Suprapubic skin (tissue), 4 donors: ENCODE measurements at regions not wholly inside any gene's neighbourhood (a gene's known extent, or its start where the extent isn't known, plus 50 kb on each side); places are given as distances from the start of the nearest gene placed in this dataset.

Source experiments
- DNase-seq, 2 donors: peaks; one replicate each; pipeline ENCODE4 v3.0.0-alpha.2; 2019; ENCODE audit warnings: low spot score in 2 of 2
- H3K27ac ChIP-seq: fragments of 200-600 bp; sonication (generic); one replicate; pipeline ENCODE4 v1.5.1; 2019
- H3K27me3 ChIP-seq: fragments of 200-600 bp; sonication (generic); one replicate; pipeline ENCODE4 v1.5.1; 2019
- H3K36me3 ChIP-seq: fragments of 200-600 bp; sonication (generic); one replicate; pipeline ENCODE4 v1.5.1; 2019
- H3K4me1 ChIP-seq: fragments of 200-600 bp; sonication (generic); one replicate; pipeline ENCODE4 v1.5.1; 2019
- H3K4me3 ChIP-seq: fragments of 200-600 bp; sonication (generic); one replicate; pipeline ENCODE4 v1.5.1; 2019; ENCODE audit warnings: mild to moderate bottlenecking
- H3K9me3 ChIP-seq: fragments of 200-600 bp; sonication (generic); one replicate; pipeline ENCODE4 v1.5.1; 2019
- CTCF ChIP-seq, 2 donors: fragments of 200-600 bp in 1 of 2; fragments of 450-650 bp in 1 of 2; sonication (generic) in 1 of 2; IDR thresholded peaks; one replicate each; pipeline ENCODE4 v1.5.1; 2016 to 2019; ENCODE audit warnings: antibody characterized with exemption in 2 of 2, mild to moderate bottlenecking in 1 of 2, moderate library complexity in 1 of 2
- EP300 ChIP-seq: sonication (generic); formaldehyde crosslinking; IDR thresholded peaks from one replicate; pipeline ENCODE4 v1.6.1; 2017; ENCODE audit warnings: antibody characterized with exemption
- POLR2A ChIP-seq, 2 donors: fragments of 450-650 bp; IDR thresholded peaks; one replicate each; pipeline ENCODE4 v1.6.1; 2017; ENCODE audit warnings: antibody characterized with exemption in 2 of 2, mild to moderate bottlenecking in 2 of 2, moderate library complexity in 2 of 2
- POLR2AphosphoS5 ChIP-seq, 3 donors: sonication (generic); formaldehyde crosslinking; IDR thresholded peaks; one replicate each; pipeline ENCODE4 v1.6.1; 2017; ENCODE audit warnings: antibody characterized with exemption in 3 of 3
- WGBS: methylation state at CpG from one replicate; pipeline ENCODE4 v1.1.5; 2018; 5-methylcytosine and 5-hydroxymethylcytosine counted together

- Histone ChIP-seq H3K4me1 (no peaks in the 10 kb centered on the region), H3K27ac (no peak overlapping the region), H3K9me3 (no peaks in the 10 kb centered on the region), H3K4me3 (no peak overlapping the region), H3K27me3 (peaks cover 16% of the 10 kb centered on the region), H3K36me3 (no peaks in the 10 kb centered on the region)
- WGBS: 84% methylated on average over 5 of the region's 6 CpGs
- no peak for DNase-seq
- no peak for TF ChIP-seq POLR2AphosphoS5 (IDR thresholded peaks at IDR 0.05)
- no peak for TF ChIP-seq POLR2A (IDR thresholded peaks at IDR 0.05)
- no peak for TF ChIP-seq CTCF (IDR thresholded peaks at IDR 0.05)
- no peak for TF ChIP-seq EP300
Observed at GRCh38 chr16:48105976-48106375, 49.8 kb downstream of the ABCC12 start.

GRCh38 chr16:48105456-48105855, 50.3 kb downstream of the ABCC12 start:
- no peak overlapping the region for H3K27ac ChIP-seq

GRCh38 chr16:48103591-48103990, 52.2 kb downstream of the ABCC12 start:
- no peak for TF ChIP-seq EP300
- no peak for TF ChIP-seq POLR2A (IDR thresholded peaks at IDR 0.05)
- no peak for TF ChIP-seq POLR2AphosphoS5 (IDR thresholded peaks at IDR 0.05)
- TF ChIP-seq CTCF (IDR thresholded peaks at IDR 0.05): no peak
- Histone ChIP-seq H3K9me3 (no peaks in the 10 kb centered on the region), H3K4me3 (no peak overlapping the region), H3K27me3 (peaks cover 8% of the 10 kb centered on the region), H3K27ac (no peak overlapping the region), H3K4me1 (peaks cover 3% of the 10 kb centered on the region), H3K36me3 (no peaks in the 10 kb centered on the region)
- 56% methylated on average over 4 of the region's 6 CpGs for WGBS
- DNase-seq: no peak

More at GRCh38 chr16:48105456-48105855, 50.3 kb downstream of the ABCC12 start:
- WGBS: 63% methylated on average over 4 of the region's 4 CpGs
- Histone ChIP-seq H3K36me3 (no peaks in the 10 kb centered on the region), H3K27me3 (peaks cover 16% of the 10 kb centered on the region), H3K9me3 (no peaks in the 10 kb centered on the region), H3K4me1 (peaks cover 3% of the 10 kb centered on the region), H3K4me3 (no peak overlapping the region)
- TF ChIP-seq POLR2AphosphoS5 (IDR thresholded peaks at IDR 0.05) (no peak), EP300 (no peak), CTCF (IDR thresholded peaks at IDR 0.05) (no peak)
- no peak for DNase-seq

- Histone ChIP-seq H3K27me3 (peaks cover 4% of the 10 kb centered on the region), H3K4me3 (no peak overlapping the region), H3K27ac (no peak overlapping the region), H3K4me1 (peaks cover 3% of the 10 kb centered on the region), H3K9me3 (no peaks in the 10 kb centered on the region), H3K36me3 (no peaks in the 10 kb centered on the region)
- no peak for DNase-seq
- WGBS: 85% methylated on average over 15 of the region's 15 CpGs
- TF ChIP-seq POLR2AphosphoS5 (IDR thresholded peaks at IDR 0.05): no peak
- TF ChIP-seq POLR2A (IDR thresholded peaks at IDR 0.05): no peak
- no peak for TF ChIP-seq CTCF (IDR thresholded peaks at IDR 0.05)
- no peak for TF ChIP-seq EP300
Observed at GRCh38 chr16:48102083-48103008, 53.4 kb downstream of the ABCC12 start.

DNA sequence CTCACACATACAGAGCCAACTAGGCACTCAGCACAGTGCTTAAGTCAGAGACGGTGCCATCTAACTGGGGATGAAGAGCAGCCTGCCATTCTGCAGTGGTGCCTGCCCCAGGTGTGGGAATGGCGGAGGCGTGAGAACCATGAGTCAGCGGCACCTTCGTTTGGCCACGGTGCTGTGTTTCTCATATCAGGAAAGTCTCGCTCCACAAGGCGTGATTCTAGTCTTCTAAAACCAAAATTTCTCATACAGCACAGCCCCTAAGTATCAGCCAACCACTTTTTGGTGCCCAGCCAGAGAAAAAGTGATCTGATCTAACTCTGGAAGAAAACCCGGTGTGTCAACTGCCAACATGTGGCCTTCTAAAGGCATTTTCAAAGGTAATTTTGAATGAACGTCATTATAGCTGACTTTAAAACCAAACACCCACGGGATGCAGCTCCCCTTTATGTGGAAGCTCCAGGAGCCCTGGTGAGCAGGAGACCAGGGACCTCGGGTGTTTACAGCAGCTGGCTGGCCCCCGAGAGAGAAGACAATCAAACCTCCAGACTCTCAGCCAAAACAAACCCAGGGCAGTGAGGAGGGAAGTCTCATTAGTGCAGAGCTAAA, 54.6 kb downstream of the ABCC12 start:
- no peaks in the 10 kb centered on the region for H3K27me3 ChIP-seq
- TF ChIP-seq POLR2AphosphoS5 (IDR thresholded peaks at IDR 0.05) (no peak), EP300 (no peak), CTCF (IDR thresholded peaks at IDR 0.05) (no peak), POLR2A (IDR thresholded peaks at IDR 0.05) (no peak)
- H3K4me3 ChIP-seq: no peak overlapping the region
- no peak for DNase-seq
- no peaks in the 10 kb centered on the region for H3K36me3 ChIP-seq
- 50% methylated on average over 12 of the region's 13 CpGs for WGBS
- no peaks in the 10 kb centered on the region for H3K9me3 ChIP-seq
- H3K4me1 ChIP-seq: peaks cover 3% of the 10 kb centered on the region
- peak overlapping the region; percentile 30 for H3K27ac ChIP-seq
